GM10266 (cell line): ENCODE measurements at regions not wholly inside any gene's neighbourhood (a gene's known extent, or its start where the extent isn't known, plus 50 kb on each side); places are given as distances from the start of the nearest gene placed in this dataset.

Experiments used
- DNase-seq: peaks from one replicate; pipeline ENCODE4 v3.0.0; 2012; ENCODE audit errors: extremely low spot score
- TF ChIP-seq, protein P1 (sequence below): IDR thresholded peaks from 2 replicates; pipeline ENCODE4 v1.5.1; 2012; ENCODE audit warnings: mild to moderate bottlenecking, low read depth; ENCODE audit not compliant: control insufficient read depth, insufficient read depth; ENCODE audit errors: missing control alignments

DNA sequence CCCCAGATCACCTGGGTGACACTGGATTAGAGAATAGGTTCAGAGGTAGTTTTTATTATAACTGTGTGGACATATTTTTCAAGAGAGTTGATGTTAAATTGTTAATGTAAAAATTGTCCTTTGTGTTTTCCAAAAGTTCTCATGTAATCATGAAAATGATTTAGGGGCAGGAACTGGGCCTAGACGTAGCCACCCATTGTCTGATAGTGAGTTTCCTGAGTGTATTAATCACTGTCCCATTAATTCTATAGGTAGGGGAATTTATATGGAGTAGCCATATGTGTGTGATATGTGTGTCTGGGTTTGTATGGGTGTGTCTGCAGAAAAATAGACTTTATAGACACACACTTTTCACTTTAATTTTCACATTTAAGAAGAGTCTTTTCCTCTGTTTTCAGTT, 144.6 kb upstream of the RAI14 start:
- DNase-seq: no peak
- TF ChIP-seq, protein P1, sequence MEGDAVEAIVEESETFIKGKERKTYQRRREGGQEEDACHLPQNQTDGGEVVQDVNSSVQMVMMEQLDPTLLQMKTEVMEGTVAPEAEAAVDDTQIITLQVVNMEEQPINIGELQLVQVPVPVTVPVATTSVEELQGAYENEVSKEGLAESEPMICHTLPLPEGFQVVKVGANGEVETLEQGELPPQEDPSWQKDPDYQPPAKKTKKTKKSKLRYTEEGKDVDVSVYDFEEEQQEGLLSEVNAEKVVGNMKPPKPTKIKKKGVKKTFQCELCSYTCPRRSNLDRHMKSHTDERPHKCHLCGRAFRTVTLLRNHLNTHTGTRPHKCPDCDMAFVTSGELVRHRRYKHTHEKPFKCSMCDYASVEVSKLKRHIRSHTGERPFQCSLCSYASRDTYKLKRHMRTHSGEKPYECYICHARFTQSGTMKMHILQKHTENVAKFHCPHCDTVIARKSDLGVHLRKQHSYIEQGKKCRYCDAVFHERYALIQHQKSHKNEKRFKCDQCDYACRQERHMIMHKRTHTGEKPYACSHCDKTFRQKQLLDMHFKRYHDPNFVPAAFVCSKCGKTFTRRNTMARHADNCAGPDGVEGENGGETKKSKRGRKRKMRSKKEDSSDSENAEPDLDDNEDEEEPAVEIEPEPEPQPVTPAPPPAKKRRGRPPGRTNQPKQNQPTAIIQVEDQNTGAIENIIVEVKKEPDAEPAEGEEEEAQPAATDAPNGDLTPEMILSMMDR: no peak

- no peak for DNase-seq
- TF ChIP-seq, protein P1: no peak
Observed at GRCh38 chr5:34511915-34512314, 144.2 kb upstream of the RAI14 start.

DNA sequence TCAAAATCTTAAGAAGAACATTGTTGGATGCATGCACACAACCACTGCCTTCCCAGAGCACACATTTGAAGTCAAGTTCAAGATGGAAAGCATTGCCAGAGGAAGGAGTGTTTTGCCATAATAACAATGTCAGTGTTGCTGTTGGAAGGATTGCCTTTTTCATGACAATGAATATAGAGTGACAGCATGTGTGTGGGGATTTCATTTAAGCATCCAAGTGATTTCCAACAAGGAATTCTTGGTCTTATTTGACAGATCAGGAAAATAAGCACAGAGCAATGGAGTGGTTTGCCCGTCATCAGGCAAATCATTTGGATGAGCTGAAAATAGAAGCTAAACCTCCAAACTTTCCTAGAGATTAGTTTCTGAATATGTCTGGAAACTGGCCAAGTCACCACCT, 140.0 kb upstream of the RAI14 start:
- TF ChIP-seq, protein P1: no peak
- DNase-seq: no peak

DNA sequence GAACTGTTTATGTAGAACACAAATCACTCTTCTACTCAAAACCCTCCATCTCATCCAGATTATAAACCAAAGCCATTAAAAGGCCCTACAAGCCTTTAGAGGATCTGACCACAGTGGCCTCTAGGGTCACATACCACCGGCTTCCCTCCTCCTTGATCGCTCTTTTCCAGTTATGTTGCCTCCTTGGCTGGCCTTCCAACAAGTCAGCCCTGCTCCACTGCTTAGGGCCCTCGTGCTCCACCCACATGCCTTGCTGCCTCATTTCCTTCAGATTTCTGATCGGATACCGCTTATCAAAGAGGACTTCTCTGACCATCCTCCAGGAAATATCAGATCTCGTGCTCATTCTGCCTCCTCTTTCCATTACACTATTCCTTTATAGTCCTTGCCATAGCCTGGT, 139.4 kb upstream of the RAI14 start:
- TF ChIP-seq, protein P1: no peak
- DNase-seq: no peak

- no peak for DNase-seq
- TF ChIP-seq, protein P1: no peak
Observed at GRCh38 chr5:34517249-34517648, 138.9 kb upstream of the RAI14 start.

DNA sequence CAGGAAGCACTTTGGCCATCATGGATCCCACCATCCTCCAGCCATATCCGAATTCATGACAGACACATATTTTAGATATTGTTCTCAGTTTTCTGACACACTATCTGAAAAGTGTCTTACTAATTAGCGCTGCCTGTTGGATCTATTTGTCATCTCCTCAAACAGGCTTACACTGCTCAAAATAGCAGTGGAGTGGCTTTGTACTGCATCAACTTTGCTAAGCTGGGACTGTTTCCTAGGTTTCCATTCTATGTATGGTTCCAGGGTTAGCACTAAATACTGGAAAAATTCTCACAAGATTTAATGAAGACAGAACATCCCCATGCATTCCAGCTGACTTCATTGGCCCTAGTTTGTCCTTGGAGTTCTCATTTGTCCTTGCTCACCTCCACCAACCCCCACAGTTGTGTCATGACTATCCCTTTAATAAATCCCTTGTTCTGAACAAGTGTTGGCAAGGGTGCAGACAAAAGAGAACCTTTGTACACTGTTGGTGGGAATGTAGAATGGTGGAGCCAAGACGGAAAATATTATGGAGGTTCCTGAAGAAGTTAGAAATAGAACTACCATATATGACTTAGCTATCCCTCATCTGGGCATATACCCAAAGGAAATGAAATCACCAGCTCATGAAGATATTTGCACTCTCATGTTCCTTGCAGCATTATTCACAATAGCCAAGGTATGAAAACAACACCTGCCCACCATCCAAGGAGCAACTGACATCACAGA, 136.5 kb upstream of the RAI14 start:
- TF ChIP-seq, protein P1: no peak

GRCh38 chr5:34521628-34522290, 134.4 kb upstream of the RAI14 start:
- TF ChIP-seq, protein P1: no peak
- no peak for DNase-seq

More for the DNA sequence above, 136.5 kb upstream of the RAI14 start:
- DNase-seq: no peak
